ENCODE measurements at regions not wholly inside any gene's neighbourhood (a gene's known extent, or its start where the extent isn't known, plus 50 kb on each side); places are given as distances from the start of the nearest gene placed in this dataset.

DNA sequence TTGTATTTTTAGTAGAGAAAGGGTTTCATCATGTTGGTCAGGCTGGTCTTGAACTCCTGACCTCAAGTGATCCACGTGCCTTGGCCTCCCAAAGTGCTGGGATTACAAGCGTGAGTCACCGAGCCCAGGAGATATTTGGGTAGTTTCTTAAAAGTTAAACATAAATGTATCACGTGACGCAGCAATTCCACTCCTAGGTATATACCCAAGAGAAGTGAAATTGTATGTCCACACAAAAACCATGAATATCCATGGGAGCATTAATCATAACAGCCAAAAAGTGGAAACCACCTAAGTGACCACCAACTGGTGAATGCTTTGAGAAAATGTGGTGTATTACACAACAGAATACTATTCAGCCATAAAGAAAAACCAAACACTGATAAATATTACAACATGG lies 164.8 kb downstream of the MRPL14 start:
- TF ChIP-seq, protein P1, sequence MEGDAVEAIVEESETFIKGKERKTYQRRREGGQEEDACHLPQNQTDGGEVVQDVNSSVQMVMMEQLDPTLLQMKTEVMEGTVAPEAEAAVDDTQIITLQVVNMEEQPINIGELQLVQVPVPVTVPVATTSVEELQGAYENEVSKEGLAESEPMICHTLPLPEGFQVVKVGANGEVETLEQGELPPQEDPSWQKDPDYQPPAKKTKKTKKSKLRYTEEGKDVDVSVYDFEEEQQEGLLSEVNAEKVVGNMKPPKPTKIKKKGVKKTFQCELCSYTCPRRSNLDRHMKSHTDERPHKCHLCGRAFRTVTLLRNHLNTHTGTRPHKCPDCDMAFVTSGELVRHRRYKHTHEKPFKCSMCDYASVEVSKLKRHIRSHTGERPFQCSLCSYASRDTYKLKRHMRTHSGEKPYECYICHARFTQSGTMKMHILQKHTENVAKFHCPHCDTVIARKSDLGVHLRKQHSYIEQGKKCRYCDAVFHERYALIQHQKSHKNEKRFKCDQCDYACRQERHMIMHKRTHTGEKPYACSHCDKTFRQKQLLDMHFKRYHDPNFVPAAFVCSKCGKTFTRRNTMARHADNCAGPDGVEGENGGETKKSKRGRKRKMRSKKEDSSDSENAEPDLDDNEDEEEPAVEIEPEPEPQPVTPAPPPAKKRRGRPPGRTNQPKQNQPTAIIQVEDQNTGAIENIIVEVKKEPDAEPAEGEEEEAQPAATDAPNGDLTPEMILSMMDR (conservative IDR thresholded peaks at IDR 0.05; ENCODE audit: low read length): no peak
- TF ChIP-seq EZH2phosphoT487 (IDR thresholded peaks at IDR 0.05; ENCODE audit: borderline replicate concordance): no peak
